Choroid plexus epithelial cell (primary cell): ENCODE measurements at regions not wholly inside any gene's neighbourhood (a gene's known extent, or its start where the extent isn't known, plus 50 kb on each side); places are given as distances from the start of the nearest gene placed in this dataset.

ENCODE experiments used
- DNase-seq: peaks from one replicate; pipeline ENCODE4 v3.0.0-alpha.2; 2010; ENCODE audit warnings: low read depth
- H3K4me3 ChIP-seq: 2 replicates; pipeline ENCODE4 v1.5.1; 2011; ENCODE audit warnings: low read depth, mild to moderate bottlenecking, control low read depth, low read length, moderate library complexity
- TF ChIP-seq, protein P1 (sequence below): conservative IDR thresholded peaks from 2 replicates; pipeline ENCODE4 v1.5.1; 2011; ENCODE audit warnings: low read depth, mild to moderate bottlenecking, control low read depth, inconsistent platforms, low read length, moderate library complexity

- TF ChIP-seq, protein P1, sequence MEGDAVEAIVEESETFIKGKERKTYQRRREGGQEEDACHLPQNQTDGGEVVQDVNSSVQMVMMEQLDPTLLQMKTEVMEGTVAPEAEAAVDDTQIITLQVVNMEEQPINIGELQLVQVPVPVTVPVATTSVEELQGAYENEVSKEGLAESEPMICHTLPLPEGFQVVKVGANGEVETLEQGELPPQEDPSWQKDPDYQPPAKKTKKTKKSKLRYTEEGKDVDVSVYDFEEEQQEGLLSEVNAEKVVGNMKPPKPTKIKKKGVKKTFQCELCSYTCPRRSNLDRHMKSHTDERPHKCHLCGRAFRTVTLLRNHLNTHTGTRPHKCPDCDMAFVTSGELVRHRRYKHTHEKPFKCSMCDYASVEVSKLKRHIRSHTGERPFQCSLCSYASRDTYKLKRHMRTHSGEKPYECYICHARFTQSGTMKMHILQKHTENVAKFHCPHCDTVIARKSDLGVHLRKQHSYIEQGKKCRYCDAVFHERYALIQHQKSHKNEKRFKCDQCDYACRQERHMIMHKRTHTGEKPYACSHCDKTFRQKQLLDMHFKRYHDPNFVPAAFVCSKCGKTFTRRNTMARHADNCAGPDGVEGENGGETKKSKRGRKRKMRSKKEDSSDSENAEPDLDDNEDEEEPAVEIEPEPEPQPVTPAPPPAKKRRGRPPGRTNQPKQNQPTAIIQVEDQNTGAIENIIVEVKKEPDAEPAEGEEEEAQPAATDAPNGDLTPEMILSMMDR: no peak
- no peak for DNase-seq
- H3K4me3 ChIP-seq: no peak overlapping the region
These were observed 651.9 kb upstream of the BCHE start for GRCh38 chr3:166488977-166489672.

GRCh38 chr3:166484470-166484869 is 647.2 kb upstream of the BCHE start:
- DNase-seq: no peak
- no peak overlapping the region for H3K4me3 ChIP-seq
- TF ChIP-seq, protein P1: no peak

DNA sequence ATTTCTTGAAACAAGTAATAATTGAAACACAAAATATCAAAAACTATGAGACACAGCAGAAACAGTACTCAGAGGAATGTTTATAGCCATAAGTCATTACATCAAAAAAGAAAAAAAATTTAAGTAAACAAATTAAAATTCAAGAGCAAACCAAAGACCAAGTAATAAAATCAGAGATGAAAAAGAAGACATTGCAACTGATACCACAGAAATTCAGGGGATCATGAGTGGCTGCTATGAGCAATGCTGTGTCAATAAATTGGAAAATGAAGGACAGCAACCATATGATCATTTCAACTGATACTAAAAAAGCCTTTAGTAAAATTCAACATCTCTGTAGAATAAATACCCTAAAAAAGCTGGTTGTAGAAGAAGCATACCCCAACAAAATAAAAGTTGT is 644.1 kb upstream of the BCHE start:
- TF ChIP-seq, protein P1: no peak
- no peak for DNase-seq
- H3K4me3 ChIP-seq: no peak overlapping the region

- no peak for DNase-seq
- TF ChIP-seq, protein P1: no peak
- no peak overlapping the region for H3K4me3 ChIP-seq
These were observed 641.1 kb upstream of the BCHE start for GRCh38 chr3:166478356-166478755.

DNA sequence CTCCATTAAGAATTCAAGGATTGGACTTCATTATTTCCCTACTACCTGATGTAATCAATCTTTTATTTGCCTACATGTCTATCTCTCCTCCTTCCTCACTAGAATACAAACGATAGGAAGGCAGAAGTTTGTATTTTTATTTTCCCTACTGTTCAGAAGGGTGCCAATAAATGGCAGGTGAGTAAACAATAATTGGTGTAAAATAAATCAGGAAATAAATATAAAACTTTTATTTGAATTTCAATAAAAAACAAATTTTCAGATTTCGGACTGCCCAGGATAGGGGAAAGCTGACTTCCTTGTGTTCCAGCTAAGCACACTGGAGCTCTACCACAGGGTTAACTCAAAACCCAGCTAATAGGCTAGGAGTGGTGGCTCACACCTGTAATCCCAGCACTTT is 636.3 kb upstream of the BCHE start:
- TF ChIP-seq, protein P1: no peak
- no peak overlapping the region for H3K4me3 ChIP-seq
- DNase-seq: no peak

DNA sequence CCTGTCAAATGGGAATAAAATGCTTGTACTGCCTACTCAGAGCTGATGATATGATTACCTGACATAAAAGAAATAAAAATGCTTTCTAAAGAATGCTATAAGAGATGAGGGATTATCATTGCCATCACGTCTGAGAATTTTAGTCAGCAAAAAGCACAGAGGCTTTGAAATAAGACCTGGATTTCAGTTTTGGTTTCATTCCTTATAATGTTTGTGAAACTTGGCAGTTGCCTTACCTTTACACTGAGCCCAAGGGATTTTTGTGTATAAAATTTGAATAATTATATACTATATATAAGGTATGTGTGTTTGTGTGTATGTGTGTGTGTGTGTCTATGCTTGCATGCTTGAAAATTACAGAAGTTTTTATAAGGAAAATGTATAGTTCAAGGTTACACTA is 634.8 kb upstream of the BCHE start:
- no peak overlapping the region for H3K4me3 ChIP-seq
- DNase-seq: no peak
- TF ChIP-seq, protein P1: no peak

DNA sequence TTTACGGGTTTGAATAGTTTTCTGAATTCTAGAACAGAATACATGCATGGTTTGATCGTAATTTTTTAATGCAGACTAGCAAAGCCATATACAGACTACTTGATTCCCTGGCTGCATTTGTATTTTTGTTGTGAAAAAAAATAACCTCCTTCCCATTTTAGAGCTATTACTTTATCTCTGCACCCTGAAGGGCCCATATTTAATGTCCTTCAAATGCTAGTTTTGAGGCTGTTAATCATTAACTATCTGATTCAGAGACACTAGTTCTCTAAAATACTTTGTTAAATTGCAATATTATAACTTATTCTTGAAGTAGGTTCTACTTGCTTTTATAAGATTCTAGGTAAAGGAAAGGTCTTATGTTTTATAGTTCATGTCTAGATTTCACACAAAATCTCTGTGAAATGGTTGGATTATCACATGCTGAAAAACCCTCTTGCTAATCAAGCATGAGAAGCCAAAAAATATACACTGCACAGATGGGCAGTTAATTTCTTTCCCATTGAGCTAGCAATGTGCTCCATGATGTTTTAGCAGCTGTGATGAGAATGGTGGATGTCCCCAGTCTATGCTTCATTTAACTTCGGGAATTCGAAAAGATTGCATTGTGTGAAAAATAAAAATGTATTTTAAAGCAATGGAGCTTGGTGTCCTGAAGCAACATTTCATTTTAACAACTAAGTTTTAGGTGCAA is 634.0 kb upstream of the BCHE start:
- DNase-seq: no peak
- H3K4me3 ChIP-seq: no peak overlapping the region
- TF ChIP-seq, protein P1: no peak
